Prostate gland (tissue), 2 donors: ENCODE measurements at regions not wholly inside any gene's neighbourhood (a gene's known extent, or its start where the extent isn't known, plus 50 kb on each side); places are given as distances from the start of the nearest gene placed in this dataset.
"Not testable (repeated sequence)": the region's sequence is repeated elsewhere in the genome, so short reads cannot be mapped to it uniquely, and the experiment has no call there.

Experiments used
- CTCF ChIP-seq, 4 experiments: fragments of 200-600 bp in 2 of 4; fragments of 450-650 bp in 2 of 4; sonication (generic) in 2 of 4; IDR thresholded peaks; 1 replicate in 3 of 4; 2 replicates in 1 of 4; pipeline ENCODE4 v1.5.1; 2016 to 2019; ENCODE audit warnings: antibody characterized with exemption in 4 of 4, mild to moderate bottlenecking in 2 of 4, moderate library complexity in 2 of 4
- POLR2AphosphoS5 ChIP-seq: sonication (generic); formaldehyde crosslinking; IDR thresholded peaks from one replicate; pipeline ENCODE4 v1.6.1; 2017; ENCODE audit warnings: antibody characterized with exemption

GRCh38 chr14:106359157-106359887 lies 832.9 kb downstream of the TMEM121 start:
- not testable (repeated sequence) for TF ChIP-seq POLR2AphosphoS5; CTCF (IDR thresholded peaks at IDR 0.05)
